Stimulated activated CD8-positive, alpha-beta memory T cell treated with anti-CD3 and anti-CD28 coated beads, Interleukin-7, amount 100 ng/mL, for 4 hours (primary cell): ENCODE measurements at regions not wholly inside any gene's neighbourhood (a gene's known extent, or its start where the extent isn't known, plus 50 kb on each side); places are given as distances from the start of the nearest gene placed in this dataset.

Source experiments
- DNase-seq, 2 donors: peaks; one replicate each; pipeline ENCODE4 v3.0.0-alpha.2; 2020; ENCODE audit warnings: low read depth in 2 of 2

DNA sequence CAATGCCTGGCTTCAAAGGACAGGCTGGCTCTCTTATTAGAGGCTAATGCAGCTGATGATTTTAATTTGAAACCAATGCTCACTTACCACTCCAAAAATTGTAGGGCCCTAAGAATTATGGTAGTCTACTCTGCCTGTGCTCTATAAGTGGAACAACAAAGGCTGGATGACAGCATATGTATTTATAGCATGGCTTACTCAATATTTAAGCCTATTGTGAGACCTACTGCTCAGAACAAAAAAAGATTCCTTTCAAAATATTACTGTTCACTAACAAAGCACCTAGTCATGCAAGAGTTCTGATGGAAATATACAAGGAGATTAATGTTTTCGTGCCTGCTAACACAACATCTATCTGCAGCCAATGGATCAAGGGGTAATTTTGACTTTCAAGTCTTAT lies 73.8 kb upstream of the DUSP10 start:
- DNase-seq: no peak

DNA sequence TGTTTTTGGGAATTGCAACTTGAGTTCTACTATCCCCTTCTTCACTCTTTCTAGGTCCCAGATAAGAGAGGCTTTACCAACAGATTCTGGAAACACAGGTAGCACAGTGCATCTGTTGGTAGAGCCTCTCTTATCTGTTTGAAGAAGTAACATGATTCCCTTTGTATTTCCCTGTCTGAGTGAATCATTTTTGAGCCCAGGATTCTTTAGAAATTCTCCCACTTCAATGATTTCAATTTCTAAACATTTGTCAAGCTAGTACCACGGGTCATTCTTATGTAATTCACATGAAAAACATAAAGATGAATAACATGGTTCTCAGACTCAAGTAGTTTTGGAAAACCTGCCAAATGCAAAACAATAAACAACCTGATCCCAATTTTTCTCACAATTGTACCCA lies 72.0 kb upstream of the DUSP10 start:
- DNase-seq: no peak

DNA sequence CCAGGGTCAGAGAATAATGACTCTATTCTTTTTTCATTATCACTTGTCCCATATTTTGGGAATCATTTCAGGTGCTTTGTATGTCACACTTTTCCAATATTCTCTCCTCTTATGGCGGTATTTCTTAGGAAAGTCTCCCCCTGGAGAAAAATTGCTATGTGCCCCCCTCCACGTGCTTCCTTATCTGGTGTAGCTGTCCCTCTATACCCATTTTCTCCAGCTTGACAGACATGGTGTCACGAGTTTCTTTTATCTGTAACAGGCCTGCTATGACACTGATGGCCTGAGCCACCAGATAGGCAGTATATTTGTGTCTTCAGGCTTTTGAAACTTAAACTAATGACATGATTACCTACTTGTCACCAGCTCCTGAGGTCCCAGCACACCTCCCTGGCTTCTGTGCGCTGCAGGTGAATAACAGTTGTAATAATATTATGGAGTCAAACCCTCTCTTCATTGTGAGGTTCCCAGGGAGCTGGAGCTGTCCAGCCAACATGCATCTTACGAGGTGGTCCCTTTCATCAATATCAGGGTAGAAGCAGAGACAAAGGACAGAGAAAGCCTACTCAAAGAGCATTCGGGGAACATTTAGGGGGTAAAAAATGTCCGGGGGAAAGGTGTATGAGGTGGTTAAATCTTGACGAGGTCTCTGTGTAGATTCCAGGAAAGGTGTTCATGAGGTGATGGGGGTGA lies 71.2 kb upstream of the DUSP10 start:
- DNase-seq: no peak

DNA sequence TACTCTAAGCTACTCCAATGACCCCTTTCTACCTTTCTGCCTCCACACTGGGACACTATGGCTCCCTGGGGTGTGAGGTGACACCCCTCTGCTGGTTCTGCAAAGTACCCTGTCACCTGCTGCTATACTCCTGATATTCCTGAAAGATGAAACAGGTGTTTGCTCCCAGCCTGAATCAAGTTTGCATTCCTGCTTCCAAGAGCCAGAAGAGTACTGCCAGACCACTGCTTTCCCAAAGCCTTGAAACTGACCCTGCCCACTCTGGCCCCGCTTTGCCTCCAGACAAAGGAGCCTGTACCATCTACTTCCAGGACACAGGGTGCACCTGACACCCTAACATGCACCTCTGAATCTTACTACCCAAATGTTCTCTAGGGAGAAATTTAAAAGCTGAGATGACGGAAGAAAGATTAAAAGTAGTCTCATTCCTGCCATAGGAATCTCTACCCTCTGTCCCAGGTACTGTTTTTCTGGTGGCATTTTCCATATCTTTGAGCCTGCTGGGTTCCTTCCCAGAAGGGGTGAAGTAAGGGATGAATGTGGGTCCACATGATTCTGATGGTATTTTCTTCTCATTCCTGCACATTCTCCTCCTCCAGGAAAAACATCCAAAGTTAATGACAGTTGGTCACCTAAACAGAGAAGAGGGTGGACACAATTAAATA lies 70.3 kb upstream of the DUSP10 start:
- no peak for DNase-seq

DNA sequence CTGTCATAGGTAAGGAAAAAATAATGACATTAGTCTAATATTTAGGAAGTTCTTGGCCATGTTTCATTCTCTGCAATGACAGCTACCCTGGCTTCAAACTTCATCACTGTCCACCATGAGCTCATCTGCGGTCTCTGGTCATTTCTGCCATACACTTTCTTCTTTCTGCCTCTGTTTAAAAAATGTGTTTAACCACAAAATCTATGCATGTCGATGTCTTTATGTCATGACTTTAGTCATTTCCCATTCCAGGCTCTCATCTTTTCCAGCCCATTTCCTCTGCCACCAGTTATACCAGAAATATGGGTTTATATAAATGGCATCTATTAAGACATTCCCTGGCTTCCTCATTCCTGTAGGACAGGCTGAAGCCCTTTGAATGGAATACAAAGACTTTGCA lies 68.5 kb upstream of the DUSP10 start:
- DNase-seq: no peak

DNA sequence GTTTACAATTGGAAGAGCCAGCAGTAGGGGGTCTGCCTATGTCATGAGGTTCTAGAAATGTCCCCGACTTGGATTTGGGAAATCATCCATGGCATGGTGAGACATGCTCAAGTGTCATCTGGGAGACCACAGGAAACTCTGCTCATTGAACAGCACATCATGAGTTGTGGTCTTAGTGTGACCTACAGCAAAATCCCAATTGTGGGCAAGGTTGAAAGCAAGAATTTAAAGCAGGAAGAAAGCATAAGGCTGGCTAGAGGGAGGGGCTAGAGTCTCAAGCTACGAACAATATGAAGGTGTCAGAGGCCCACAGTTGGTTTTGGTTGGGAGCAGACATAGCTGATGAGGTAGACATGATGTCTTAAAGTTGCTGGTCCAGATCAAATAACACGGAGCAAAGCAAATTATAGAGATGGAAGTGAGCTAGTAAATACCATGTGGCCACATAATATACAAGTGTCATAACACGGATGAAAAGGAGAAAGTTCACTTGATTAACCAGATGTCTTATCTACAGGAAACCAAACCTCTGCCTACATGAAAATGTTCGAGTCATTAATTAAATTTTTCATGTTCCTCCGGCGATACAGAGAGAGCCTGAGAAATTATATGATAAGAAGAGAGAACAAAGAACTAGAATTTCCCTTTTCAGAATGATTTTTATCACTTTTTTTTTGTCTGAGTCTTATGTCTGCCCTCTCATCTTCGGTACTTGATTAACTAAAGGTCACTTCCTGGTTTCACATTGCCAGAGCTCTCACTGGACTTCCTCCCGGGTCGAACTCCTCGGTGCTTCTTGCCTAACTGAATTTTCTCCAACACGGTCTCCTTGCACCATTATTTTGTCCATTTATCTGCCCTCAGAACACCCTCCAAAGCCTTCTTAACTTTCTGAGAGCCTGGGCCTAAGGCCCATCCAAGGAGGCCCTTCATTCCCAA lies 67.5 kb upstream of the DUSP10 start:
- DNase-seq: no peak

DNA sequence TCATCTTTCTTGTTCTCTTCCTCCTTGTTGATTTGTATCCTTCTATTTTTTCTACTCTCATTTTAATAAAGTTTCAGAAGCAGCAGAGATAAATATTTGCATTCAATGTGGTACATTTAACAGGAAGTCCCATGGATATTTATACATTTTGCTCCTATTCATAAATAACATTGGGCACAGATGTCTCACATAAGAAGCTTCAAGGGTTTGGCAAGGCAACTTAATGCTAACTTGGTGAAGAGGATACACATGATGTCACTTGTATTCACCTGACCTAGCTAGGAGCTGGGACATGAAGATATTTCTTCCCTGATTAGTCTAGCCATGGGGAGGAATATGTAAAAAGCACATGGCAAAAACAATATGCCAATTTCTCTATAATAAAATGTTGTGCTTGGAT lies 65.1 kb upstream of the DUSP10 start:
- no peak for DNase-seq

DNA sequence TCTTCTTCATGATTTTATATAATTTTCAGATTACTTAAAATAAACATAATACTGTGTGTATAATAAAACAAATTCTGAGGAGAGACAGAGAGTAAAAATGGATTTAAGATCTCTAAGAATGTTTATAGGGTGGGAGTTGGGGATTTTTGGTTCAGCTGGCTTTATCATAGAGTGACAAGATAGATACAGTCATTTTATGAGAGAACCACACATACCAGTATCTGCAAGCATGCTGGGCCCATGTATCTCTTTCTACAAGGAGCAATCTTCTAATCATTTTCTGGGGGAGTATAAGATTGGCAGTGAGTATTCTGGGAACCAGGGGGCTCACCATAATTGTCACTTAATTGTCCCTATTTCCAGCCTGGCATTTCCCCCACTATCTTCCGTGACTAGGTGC lies 64.3 kb upstream of the DUSP10 start:
- DNase-seq: no peak

DNA sequence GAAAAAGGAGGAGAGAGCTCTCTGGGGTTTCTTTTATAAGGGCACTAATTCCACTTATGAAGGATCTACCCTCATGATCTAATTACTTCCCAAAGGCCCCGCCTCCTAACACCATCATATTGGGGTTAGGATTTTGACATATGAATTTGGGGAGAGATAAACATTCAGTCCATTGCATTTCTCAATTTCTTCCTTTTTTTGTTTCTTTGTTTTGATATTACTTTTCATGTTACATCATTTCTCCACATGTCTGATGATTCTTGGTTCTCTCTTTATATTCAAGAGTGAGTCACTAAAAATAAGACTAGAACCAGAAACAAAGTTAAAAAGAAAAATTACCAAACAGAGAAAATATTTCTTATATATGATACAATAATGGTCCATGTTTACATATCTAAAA lies 63.2 kb upstream of the DUSP10 start:
- DNase-seq: no peak

DNA sequence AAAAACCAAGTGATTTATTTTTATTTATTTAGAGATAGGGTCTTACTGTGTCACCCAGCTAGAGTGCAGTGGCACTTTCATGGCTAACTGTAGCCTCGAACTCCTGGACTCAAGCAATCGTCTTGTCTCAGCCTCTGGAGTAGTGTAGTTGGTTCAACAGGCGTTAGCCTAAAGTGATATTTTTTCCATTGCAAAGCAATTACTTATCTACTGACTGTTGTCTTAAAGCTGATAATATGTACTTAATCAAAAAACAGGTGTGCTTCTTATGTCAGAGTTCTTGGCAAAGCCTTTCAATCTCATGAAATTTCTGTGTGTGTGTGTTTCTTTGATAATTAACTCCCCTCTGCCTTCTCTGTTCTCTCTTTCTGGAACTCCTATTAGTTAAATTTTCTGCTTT lies 62.4 kb upstream of the DUSP10 start:
- no peak for DNase-seq

DNA sequence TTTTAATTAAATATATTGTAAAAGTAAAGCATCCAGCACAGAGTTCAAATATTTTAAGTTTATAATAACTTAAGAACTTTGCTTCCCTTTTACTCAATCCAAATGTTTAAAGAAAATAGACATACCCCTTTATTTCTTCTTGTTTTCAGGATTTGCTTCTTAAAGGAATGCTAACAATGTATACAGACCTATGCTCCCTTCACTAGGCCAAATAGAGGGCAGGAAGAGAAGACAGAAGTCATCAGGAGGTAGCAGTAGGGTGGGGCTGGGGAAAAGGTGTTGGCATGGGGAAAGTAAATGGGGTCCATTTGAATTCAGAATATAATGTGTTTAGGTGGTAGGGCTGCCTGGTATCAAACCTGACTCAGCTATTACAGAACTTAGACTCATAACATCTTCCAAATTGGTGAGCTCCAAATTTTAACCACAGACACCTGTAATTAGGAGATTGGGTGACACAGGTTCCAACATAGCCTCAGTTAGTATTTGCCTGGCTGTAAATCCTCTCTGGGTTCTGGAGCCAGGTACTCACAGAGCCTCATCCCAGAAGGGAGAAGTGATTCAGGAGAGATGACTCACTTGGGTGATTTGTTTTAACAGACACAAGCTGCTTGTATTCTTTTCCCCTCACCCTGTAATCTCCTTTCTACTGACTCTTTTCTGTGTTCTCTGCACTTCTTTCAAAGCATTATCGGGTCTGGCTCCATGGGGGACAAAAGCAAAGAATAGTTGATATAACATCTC lies 60.1 kb upstream of the DUSP10 start:
- DNase-seq: no peak

DNA sequence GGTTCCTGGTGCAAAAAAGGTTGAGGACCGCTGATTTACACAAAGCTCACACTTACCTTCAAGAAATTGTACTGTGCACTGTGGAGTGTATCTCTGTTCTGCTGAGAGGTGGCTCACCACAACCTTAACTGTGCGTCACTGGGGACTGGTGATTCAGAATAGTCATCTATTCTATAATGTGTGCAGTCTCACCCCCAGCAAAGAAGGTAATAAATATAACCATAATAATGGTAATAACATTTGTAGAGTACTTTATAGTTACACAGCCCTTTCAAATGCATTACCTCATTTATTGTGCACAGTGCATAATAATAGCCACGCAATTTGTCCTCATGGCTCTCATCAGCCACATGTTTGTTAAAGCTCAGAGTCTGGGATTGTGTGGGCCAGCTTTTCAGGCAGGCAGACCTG lies 59.4 kb upstream of the DUSP10 start:
- no peak for DNase-seq

DNA sequence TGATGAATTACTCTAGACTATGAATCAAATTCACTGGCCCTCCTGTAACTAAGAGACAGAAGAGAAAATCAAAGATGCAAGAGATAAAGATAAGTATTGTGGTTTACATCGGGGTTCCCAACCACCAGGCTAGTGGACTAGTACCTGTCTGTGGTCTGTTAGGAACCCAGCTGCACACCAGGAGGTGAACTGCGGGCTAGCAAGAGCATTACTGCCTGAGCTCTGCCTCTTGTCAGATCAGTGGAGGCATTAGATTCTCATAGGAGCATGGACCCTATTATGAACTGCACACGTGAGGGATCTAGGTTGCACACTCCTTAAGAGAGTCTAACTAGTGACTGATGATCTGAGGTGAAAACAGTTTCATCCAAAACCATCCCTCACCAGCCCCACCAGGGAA lies 58.9 kb upstream of the DUSP10 start:
- DNase-seq: no peak

DNA sequence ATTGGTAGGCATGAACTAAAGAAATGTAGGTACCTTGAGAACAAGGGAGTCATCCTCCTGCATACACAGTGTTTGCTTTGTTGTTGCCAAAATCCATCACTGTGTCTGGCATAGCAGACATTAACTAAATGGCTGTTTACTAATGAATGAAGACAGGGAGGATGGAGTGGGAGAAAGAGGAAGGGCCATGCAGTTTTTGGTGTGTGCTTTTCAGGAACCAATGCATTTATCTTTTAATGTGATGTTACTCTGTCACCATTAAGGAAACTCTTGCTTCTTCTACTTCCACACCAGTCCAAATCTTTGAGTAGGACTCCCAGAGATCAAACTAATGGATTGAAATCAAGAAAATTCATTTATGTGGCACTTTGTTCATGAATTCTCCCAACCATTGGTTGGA lies 55.6 kb upstream of the DUSP10 start:
- DNase-seq: no peak

DNA sequence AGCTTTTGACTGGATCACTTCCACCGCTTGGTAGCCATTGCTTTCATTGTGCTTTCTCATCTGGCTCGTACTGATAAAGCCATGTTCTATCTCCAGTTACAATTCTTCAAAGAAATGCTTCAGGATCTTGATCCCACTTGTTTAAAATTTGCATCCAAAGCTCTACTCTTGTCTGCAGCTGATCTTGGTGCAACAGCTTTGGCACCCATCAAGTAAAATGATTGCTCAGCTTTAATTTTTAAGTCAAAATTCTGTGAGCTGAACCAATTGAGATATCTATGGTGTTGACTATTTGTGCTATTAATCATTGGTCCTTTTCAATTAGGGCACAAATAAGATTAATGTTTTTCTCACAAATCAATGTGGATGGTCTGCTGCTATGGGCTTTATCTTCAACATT lies 54.8 kb upstream of the DUSP10 start:
- no peak for DNase-seq

DNA sequence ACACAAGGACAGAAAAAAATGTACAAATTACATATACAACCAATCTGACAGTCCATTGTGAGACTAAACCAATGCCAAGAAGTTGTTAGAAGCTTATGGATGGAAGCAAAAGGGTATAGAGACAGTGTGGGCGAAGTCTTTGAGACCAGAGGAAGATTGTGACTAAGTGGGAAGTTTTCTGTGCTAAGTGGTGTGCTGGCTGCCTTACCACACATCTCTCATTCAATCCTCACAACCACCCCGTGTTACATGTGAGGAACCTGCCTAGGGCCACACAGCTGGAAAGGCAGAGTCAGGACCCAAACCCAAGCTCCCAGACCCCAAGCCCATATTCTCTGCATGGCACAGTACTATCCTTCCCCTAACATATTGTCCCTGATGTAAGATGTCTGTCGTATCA lies 53.5 kb upstream of the DUSP10 start:
- DNase-seq: no peak

DNA sequence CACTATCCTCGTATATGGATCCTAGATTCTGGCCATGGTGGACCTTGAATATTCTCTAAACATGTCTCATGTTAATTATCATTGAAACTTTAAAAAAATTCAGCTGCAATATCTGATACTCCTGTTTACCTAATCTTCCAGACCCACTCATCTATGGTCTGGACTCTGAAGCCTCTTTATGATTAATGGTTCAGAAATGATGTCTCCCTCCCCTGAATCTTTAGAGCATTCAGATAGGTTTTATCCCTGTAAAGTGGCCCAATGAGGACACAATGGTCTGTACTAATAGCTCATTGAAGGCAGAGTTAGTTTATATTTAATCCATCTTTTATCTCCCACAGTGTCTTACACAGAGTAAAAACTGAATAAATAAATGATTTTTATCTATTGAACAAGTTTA lies 53.0 kb upstream of the DUSP10 start:
- no peak for DNase-seq

DNA sequence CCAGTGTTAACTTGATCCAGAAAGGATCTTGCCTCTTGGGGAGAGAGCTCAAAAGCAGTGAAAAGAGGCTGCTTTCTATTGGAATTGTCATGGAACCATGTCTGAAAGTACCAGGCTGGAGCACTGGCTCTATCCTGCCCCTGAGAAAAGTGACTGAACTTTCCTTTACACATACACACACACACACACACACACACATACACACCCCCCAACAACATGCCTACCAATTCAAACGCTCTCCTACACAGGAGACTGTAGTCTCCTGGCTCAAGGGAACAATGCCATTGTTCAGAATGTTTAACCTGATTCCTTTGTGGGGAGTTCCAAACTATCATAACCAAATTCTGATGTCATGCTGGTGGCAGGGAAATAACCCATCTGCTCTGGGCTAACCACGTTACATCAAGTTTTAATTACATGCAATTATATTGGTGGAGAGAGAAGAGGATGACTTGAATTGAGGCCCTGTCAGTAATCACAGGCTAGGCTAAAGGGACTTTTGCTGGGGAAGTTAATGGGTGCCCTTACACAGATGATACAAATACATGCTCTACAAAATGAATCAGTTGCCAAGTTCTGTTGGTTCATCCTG lies 52.3 kb upstream of the DUSP10 start:
- no peak for DNase-seq

DNA sequence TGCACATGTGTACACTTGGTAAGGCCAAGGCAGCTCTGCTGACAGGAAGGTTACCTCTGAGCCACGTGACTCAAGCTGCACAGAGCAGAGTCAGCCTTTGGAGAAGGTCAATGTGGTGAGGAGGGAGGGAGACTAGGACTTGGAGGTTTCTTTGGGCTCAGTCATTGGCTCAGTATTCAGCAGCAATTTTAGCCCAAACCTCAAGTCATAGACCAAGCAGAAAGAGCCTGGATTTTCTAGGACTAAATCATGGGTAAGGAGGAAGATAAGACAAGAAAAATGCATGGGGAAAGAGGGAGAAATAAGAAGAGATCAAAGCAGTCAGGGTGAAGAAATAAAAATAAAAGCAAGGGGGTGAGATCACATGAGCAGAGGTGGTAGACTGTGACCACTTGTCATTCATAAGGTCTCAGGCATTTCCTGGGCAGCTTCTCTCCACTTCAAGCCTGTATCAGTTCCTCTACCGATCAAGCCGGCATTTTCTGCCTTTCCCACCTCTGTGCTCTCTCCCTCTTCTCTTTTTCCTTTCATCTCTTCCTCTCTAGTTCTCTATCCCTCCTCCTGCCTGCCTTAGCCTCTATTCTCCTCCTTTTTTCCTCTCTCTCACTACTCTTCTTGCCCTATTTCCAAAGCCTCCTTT lies 51.7 kb upstream of the DUSP10 start:
- DNase-seq: no peak

DNA sequence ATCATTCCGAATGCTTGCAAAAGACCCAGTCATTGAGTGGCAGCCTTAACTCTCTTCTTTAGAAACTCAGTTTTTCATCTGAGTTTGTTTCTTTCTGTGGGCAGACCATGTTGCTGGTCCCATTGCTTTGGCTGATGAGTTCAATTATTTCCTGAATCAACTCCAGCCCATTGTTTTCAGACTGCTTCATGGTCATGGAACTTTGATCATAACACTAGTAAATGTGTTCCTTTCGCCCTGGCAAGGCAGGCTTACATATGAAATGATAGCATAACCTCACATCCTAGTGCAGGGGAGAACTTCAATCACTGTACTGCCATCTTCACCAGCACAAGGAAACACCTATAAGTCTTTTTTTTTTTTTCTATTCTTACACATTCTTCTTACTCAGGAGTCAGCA lies 50.0 kb upstream of the DUSP10 start:
- no peak for DNase-seq
